BLaER1 (cell line): ENCODE measurements at regions not wholly inside any gene's neighbourhood (a gene's known extent, or its start where the extent isn't known, plus 50 kb on each side); places are given as distances from the start of the nearest gene placed in this dataset.

Source experiments
- H3K27ac ChIP-seq: shearing (Covaris generic); formaldehyde crosslinking; 2 replicates; pipeline ENCODE4 v1.8.1; 2022
- H3K27me3 ChIP-seq: shearing (Covaris generic); formaldehyde crosslinking; 2 replicates; pipeline ENCODE4 v1.8.1; 2022
- H3K36me3 ChIP-seq: shearing (Covaris generic); formaldehyde crosslinking; 2 replicates; pipeline ENCODE4 v1.8.1; 2022
- H3K4me1 ChIP-seq: shearing (Covaris generic); formaldehyde crosslinking; 2 replicates; pipeline ENCODE4 v1.8.1; 2022
- H3K4me2 ChIP-seq: shearing (Covaris generic); formaldehyde crosslinking; 2 replicates; pipeline ENCODE4 v1.8.1; 2022
- H3K4me3 ChIP-seq: shearing (Covaris generic); formaldehyde crosslinking; 2 replicates; pipeline ENCODE4 v1.8.1; 2022
- H3K9ac ChIP-seq: shearing (Covaris generic); formaldehyde crosslinking; 2 replicates; pipeline ENCODE4 v1.8.1; 2022
- H3K9me3 ChIP-seq: shearing (Covaris generic); formaldehyde crosslinking; 2 replicates; pipeline ENCODE4 v1.8.1; 2022
- H4K20me1 ChIP-seq: shearing (Covaris generic); formaldehyde crosslinking; 2 replicates; pipeline ENCODE4 v1.8.1; 2022
- Cebpa-rat ChIP-seq: shearing (Covaris generic); IDR thresholded peaks from 2 replicates; pipeline ENCODE4 v1.8.1; 2022

- Histone ChIP-seq H3K9ac (no peak overlapping the region), H3K4me1 (no peaks in the 10 kb centered on the region), H3K27ac (no peak overlapping the region), H3K4me2 (no peak overlapping the region), H3K27me3 (no peaks in the 10 kb centered on the region), H3K9me3 (no peaks in the 10 kb centered on the region), H4K20me1 (no peaks in the 10 kb centered on the region), H3K36me3 (no peaks in the 10 kb centered on the region), H3K4me3 (no peak overlapping the region)
- no peak for TF ChIP-seq Cebpa-rat
These were observed 238.1 kb downstream of the REEP3 start for GRCh38 chr10:63759335-63759734.

- Histone ChIP-seq H3K27ac (no peak overlapping the region), H3K9ac (no peak overlapping the region), H3K27me3 (no peaks in the 10 kb centered on the region), H4K20me1 (no peaks in the 10 kb centered on the region), H3K4me1 (no peaks in the 10 kb centered on the region), H3K9me3 (no peaks in the 10 kb centered on the region), H3K4me3 (no peak overlapping the region), H3K4me2 (no peak overlapping the region), H3K36me3 (no peaks in the 10 kb centered on the region)
- no peak for TF ChIP-seq Cebpa-rat
These were observed 239.0 kb downstream of the REEP3 start for GRCh38 chr10:63760034-63760707.

- H3K9ac ChIP-seq, result no peak overlapping the region
- no peak for TF ChIP-seq Cebpa-rat
- H3K27me3 ChIP-seq, result no peaks in the 10 kb centered on the region
- no peak overlapping the region for H3K27ac ChIP-seq
- H3K4me1 ChIP-seq, result no peaks in the 10 kb centered on the region
- H3K4me2 ChIP-seq, result no peak overlapping the region
- no peaks in the 10 kb centered on the region for H3K9me3 ChIP-seq
- H4K20me1 ChIP-seq, result no peaks in the 10 kb centered on the region
- H3K4me3 ChIP-seq, result no peak overlapping the region
- H3K36me3 ChIP-seq, result no peaks in the 10 kb centered on the region
These were observed 239.5 kb downstream of the REEP3 start for GRCh38 chr10:63760708-63761047.

GRCh38 chr10:63761243-63761642 lies 240.0 kb downstream of the REEP3 start:
- Histone ChIP-seq H3K9me3 (no peaks in the 10 kb centered on the region), H3K9ac (no peak overlapping the region), H4K20me1 (no peaks in the 10 kb centered on the region), H3K27me3 (no peaks in the 10 kb centered on the region), H3K4me3 (no peak overlapping the region), H3K27ac (no peak overlapping the region), H3K36me3 (no peaks in the 10 kb centered on the region), H3K4me1 (no peaks in the 10 kb centered on the region), H3K4me2 (no peak overlapping the region)
- no peak for TF ChIP-seq Cebpa-rat

GRCh38 chr10:63763744-63764143 lies 242.5 kb downstream of the REEP3 start:
- Histone ChIP-seq H3K9me3 (no peaks in the 10 kb centered on the region), H3K27me3 (no peaks in the 10 kb centered on the region), H3K4me2 (no peak overlapping the region)

GRCh38 chr10:63765126-63765525 lies 243.9 kb downstream of the REEP3 start:
- no peak overlapping the region for H3K27ac ChIP-seq
- no peaks in the 10 kb centered on the region for H3K4me1 ChIP-seq

More at GRCh38 chr10:63763744-63764143, 242.5 kb downstream of the REEP3 start:
- no peak for TF ChIP-seq Cebpa-rat
- H4K20me1 ChIP-seq, result no peaks in the 10 kb centered on the region
- no peak overlapping the region for H3K9ac ChIP-seq
- no peaks in the 10 kb centered on the region for H3K36me3 ChIP-seq
- no peaks in the 10 kb centered on the region for H3K4me1 ChIP-seq
- no peak overlapping the region for H3K4me3 ChIP-seq
- no peak overlapping the region for H3K27ac ChIP-seq

GRCh38 chr10:63766745-63767137 lies 245.5 kb downstream of the REEP3 start:
- Histone ChIP-seq H3K36me3 (no peaks in the 10 kb centered on the region), H3K27ac (no peak overlapping the region), H3K4me2 (no peak overlapping the region), H3K4me1 (no peaks in the 10 kb centered on the region), H3K9me3 (no peaks in the 10 kb centered on the region), H3K4me3 (no peak overlapping the region), H3K9ac (no peak overlapping the region), H3K27me3 (no peaks in the 10 kb centered on the region), H4K20me1 (no peaks in the 10 kb centered on the region)
- no peak for TF ChIP-seq Cebpa-rat

More at GRCh38 chr10:63765126-63765525, 243.9 kb downstream of the REEP3 start:
- no peaks in the 10 kb centered on the region for H3K27me3 ChIP-seq
- no peak overlapping the region for H3K4me3 ChIP-seq
- no peaks in the 10 kb centered on the region for H3K36me3 ChIP-seq
- no peak overlapping the region for H3K4me2 ChIP-seq
- no peak for TF ChIP-seq Cebpa-rat
- no peaks in the 10 kb centered on the region for H3K9me3 ChIP-seq
- no peak overlapping the region for H3K9ac ChIP-seq
- no peaks in the 10 kb centered on the region for H4K20me1 ChIP-seq

- no peaks in the 10 kb centered on the region for H4K20me1 ChIP-seq
- no peak overlapping the region for H3K27ac ChIP-seq
- no peaks in the 10 kb centered on the region for H3K36me3 ChIP-seq
- H3K27me3 ChIP-seq, result no peaks in the 10 kb centered on the region
- no peak overlapping the region for H3K9ac ChIP-seq
- H3K4me2 ChIP-seq, result no peak overlapping the region
- no peaks in the 10 kb centered on the region for H3K9me3 ChIP-seq
- no peak overlapping the region for H3K4me3 ChIP-seq
- H3K4me1 ChIP-seq, result no peaks in the 10 kb centered on the region
- TF ChIP-seq Cebpa-rat, result no peak
These were observed 246.1 kb downstream of the REEP3 start for GRCh38 chr10:63767138-63767801.

GRCh38 chr10:63769367-63769766 lies 248.2 kb downstream of the REEP3 start:
- no peak overlapping the region for H3K4me2 ChIP-seq
- no peak for TF ChIP-seq Cebpa-rat
- H4K20me1 ChIP-seq, result no peaks in the 10 kb centered on the region
- H3K4me3 ChIP-seq, result no peak overlapping the region
- no peak overlapping the region for H3K9ac ChIP-seq
- no peak overlapping the region for H3K27ac ChIP-seq
- H3K4me1 ChIP-seq, result no peaks in the 10 kb centered on the region
- H3K36me3 ChIP-seq, result no peaks in the 10 kb centered on the region
- no peaks in the 10 kb centered on the region for H3K9me3 ChIP-seq
- H3K27me3 ChIP-seq, result no peaks in the 10 kb centered on the region

GRCh38 chr10:63770523-63770922 lies 249.3 kb downstream of the REEP3 start:
- Histone ChIP-seq H3K4me3 (no peak overlapping the region), H3K9ac (no peak overlapping the region), H3K36me3 (no peaks in the 10 kb centered on the region), H3K27ac (no peak overlapping the region), H3K4me2 (no peak overlapping the region), H3K27me3 (no peaks in the 10 kb centered on the region), H3K4me1 (no peaks in the 10 kb centered on the region), H4K20me1 (no peaks in the 10 kb centered on the region), H3K9me3 (no peaks in the 10 kb centered on the region)
- no peak for TF ChIP-seq Cebpa-rat
